ENCODE measurements at regions not wholly inside any gene's neighbourhood (a gene's known extent, or its start where the extent isn't known, plus 50 kb on each side); places are given as distances from the start of the nearest gene placed in this dataset.
A peak's percentile ranks its signal among the peaks of the same experiment; 100 is the strongest.

DNA sequence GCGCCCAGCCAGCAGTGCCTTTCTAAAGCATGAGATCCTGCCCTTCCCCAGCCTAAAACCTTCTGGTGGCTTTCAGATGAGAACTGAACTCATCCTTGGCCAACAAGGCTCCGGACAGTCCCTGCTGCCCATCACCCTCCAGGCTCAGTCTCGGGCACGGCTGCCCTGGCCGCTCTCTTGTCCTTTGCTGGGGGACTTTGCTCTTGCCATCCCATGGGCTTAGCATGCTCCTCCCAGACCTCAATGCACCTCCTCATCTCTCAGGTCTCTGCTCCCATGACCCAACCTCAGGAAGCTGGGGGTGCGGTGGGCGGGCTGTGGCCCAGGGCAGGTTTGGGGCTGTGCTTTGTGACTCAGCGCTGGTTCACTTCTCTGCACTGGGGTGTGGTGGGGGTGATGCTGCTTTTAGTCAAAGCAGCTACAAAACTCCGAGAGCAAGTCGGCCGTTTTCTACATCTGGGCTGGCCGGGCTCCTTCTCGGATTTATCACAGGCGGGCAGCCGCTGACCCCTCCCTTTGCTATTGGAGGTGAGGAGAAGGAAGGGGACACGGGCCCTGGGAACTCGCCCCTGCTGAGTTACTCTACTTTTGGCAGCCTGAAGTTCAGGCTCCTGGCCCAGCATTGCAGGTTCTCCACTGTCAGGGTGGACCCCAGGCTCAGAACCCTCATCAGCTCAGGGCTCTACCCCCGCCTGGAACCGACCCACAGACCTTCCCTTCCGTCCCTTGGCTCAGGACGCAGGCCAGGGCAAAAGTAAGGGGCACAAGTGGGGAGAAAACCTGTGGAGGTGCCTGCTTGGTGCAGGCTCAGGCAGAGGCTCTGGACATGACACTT lies 90.6 kb upstream of the TAF1B start:
- peak in 1 of 3 donors; percentile 36 for TF ChIP-seq POLR2AphosphoS5 (IDR thresholded peaks at IDR 0.05)
- TF ChIP-seq, protein P1, sequence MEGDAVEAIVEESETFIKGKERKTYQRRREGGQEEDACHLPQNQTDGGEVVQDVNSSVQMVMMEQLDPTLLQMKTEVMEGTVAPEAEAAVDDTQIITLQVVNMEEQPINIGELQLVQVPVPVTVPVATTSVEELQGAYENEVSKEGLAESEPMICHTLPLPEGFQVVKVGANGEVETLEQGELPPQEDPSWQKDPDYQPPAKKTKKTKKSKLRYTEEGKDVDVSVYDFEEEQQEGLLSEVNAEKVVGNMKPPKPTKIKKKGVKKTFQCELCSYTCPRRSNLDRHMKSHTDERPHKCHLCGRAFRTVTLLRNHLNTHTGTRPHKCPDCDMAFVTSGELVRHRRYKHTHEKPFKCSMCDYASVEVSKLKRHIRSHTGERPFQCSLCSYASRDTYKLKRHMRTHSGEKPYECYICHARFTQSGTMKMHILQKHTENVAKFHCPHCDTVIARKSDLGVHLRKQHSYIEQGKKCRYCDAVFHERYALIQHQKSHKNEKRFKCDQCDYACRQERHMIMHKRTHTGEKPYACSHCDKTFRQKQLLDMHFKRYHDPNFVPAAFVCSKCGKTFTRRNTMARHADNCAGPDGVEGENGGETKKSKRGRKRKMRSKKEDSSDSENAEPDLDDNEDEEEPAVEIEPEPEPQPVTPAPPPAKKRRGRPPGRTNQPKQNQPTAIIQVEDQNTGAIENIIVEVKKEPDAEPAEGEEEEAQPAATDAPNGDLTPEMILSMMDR (IDR thresholded peaks at IDR 0.05 in 8 of 11, conservative IDR thresholded peaks at IDR 0.05 in 3 of 11): no peak
- no peak for TF ChIP-seq POLR2A (IDR thresholded peaks at IDR 0.05)
